NCI-H446 (cell line): ENCODE measurements at regions not wholly inside any gene's neighbourhood (a gene's known extent, or its start where the extent isn't known, plus 50 kb on each side); places are given as distances from the start of the nearest gene placed in this dataset.

ENCODE experiments used
- DNase-seq, 2 experiments: peaks; one replicate each; lab custom pipeline; 2025; lab: John Stamatoyannopoulos, UW

DNA sequence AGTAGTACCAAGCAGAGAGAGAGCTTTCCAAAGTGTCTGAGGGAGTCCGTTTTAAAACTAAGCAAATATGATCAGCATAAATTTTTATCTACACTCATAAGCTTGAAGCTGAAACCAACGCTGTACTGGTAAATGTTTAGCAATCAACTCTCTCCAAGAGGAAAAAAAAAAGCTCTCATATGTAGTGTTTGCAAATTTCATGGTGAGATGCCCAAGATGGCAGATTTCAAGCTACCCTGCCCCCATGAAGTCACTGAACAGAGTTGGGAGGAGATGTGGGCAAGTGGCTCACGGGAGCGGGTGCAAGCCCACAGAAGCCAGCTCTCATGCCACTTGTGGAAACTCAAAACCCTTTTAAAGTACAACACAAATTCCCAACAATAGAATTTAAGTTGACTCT is 475.8 kb downstream of the BCAT1 start:
- no peak for DNase-seq

DNA sequence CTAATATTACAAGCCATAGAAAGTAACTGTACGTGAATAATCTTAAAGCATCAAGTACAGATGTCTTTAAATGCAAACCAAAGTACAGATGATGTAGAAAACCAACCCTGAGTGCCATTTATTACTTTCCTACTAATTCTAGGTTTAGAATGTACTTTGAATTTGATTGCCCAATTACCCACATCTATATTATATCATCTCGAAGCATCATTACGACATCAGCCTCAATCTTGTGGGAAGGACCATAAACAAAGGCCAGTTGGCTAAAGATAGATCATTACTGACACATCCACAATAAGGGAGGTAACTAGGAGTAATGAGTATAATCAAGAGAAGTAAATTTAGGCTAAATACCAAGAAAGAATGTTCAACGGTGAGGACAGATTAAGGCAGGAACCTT is 478.9 kb downstream of the BCAT1 start:
- DNase-seq: no peak

DNA sequence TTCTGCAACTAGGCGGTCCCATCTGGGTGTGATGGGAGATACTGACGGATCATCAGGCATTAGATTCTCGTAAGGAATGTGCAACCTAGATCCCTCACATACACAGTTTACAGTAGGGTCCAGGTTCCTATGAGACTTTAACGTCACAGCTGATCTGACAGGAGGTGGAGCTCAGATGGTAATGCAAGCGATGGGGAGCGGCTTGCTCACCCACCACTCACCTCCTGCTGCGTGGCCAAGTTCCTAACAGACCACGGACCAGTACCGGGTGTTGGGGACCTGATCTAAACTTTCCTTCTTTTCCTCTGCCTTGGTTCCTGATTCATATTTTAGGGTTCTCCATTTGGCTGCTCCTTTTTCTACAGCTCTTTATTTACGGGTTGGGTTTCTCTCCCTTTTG is 479.8 kb downstream of the BCAT1 start:
- DNase-seq: no peak

DNA sequence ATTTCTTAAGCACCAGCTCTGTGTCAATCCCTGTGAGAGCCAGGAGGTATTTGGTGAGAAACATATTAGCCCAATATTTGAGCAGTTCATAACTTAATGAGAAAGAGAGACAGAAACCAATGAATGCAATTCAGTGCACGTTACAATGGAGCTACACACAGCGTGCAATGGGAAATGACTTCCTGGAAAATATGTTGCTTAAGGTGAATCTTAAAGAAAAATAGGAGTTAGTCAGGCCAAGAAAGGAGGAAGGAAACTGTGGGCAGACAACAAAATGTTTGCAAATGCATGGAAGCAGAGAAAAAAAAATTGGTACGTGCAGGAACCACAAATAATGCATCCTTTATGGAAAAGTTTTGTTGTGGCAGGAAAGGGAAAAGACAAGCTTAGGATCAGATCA is 481.7 kb downstream of the BCAT1 start:
- DNase-seq: no peak

DNA sequence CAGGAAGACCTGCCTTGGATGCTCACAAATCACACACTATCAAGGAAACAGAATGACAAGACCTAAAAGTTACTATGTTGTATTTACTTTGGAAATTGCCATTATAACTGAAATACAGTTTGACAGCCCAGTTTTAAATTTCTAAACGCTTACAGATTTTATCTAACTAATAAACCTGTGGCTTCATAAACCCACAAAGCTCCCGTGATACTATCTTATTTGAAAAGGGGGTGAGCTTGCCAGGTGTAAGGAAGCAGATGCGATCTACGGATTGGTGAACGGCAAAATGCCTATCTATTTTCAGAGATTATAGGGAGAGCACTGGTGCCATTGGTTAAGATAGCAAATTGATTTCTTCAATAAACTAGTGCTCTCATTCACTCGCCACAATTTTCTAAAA is 485.5 kb downstream of the BCAT1 start:
- DNase-seq: no peak

DNA sequence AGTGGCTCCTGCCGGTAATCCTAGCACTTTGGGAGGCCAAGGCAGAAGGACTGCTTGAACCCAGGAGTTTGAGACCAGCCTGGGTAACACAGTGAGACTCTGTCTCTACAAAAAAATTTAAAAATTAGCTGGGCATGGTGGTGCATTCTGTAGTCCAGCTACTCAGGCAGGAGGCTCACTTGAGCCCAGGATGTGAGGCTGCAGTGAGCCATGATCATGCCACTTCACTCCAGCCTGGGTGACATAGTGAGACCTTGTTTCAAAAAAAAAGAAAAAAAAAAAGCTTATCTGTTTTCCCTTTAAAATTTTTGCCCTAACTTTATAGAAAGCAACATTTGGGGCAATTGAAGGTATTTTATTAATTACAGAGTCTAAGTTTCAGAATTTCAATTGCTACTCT is 486.0 kb downstream of the BCAT1 start:
- DNase-seq: no peak

DNA sequence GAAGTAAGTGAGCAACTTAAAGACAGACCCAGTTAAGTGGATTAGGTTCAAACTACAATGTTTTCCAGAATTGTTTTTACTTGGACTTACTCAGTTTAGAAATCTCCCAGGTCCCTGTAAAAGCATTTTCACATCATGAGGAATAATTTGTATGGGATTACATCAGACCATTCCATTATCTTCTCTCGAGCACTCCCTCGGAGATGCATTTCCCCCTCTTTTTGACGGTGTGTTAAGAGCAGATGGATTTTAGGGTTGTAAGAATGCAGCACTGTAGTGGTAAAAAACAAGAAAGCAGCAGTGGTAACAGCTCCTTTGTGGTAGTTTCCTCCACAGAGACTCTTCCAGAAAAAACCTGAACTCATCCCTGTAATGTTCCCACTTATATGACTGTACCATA is 488.4 kb downstream of the BCAT1 start:
- DNase-seq: no peak

DNA sequence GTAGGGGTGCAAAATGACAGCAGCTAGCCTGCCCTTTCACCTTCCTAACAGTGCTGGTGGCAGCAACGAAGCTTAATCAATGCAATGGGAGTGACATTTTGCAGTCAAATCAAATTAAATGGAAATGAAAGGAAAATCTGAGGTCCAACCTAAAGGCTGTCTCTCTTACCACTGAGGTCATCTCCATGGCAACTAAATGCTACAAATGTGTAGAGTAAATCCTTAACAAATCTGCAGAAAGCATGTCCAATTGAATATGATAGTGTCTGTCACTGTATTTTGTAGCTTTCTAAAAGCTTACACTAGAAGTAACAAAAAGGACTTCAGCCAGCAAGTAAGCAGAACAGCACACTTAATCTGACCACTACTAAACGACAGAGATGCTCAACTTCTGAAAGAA is 488.8 kb downstream of the BCAT1 start:
- no peak for DNase-seq

DNA sequence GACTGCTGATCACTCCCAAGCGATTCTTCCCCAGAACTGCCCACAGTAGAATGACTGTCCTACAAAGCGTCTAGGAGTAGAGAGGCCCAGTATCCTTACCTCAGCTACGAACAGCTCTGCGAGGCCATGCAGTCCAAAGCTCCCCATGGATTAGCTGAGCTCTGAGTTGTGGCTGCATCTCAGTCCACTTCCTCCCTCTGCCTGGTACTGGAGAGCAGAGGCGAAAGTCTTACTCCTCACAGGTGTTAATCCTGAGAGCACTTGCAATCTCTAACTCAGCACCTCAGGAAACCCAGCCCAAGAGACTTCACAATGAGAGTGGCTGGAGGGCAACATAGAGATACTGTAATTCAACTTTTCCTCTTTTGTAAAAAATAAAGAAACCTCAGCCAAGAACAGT is 493.1 kb downstream of the BCAT1 start:
- no peak for DNase-seq

DNA sequence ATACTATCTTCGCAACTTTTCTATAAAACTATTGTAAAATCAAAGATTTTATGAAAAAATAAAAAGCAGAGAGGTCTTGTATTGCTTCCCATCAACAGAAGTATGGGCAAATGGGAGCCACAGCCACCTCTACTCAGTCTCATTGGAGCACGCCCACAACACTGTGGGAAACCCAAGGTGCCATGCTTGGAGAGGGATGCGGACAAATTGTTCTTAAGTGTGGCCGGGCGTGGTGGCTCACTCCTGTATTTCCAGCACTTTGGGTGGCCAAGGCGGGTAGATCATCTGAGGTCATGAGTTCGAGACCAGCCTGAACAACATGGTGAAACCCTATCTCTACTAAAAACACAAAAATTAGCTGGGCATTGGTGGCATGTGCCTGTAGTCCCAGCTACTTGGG is 498.2 kb upstream of the SOX5 start:
- DNase-seq: no peak

DNA sequence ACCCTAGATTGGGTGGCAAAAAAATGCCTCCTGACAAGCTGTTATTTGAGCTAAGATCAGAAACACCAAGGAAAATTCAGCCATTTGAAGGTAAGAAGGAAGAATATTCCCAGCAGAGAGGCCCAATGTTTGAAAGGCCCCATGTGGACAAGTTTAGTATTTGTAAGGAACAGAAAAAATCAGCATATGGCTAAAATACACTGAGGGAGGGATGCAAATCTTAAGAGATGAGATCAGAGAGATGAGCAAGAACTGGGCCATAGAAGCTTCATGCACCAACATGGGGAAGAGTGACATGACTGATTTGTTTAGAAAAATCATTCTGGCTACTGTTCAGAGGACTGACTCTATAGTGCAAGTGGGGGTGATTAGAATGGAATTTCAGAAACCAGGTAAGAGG is 496.8 kb upstream of the SOX5 start:
- no peak for DNase-seq

DNA sequence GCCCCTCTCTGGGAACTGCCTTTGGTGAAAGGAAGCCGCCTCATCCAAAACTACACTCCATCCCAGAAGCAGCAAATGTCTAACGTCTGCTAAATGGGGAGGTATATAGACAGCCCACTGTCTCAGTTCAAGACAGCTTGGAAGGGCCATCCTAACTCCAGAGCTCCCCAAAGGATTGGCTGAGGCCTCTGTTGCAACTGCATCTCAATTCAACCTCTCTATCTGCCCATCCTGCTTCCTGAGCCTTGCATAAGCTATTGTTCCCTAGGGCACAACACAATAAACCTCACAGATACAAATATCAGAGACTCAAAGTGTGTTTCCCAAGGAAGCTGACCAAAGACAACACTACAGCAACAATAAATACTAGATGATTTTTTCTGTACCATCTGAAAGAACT is 495.2 kb upstream of the SOX5 start:
- no peak for DNase-seq

DNA sequence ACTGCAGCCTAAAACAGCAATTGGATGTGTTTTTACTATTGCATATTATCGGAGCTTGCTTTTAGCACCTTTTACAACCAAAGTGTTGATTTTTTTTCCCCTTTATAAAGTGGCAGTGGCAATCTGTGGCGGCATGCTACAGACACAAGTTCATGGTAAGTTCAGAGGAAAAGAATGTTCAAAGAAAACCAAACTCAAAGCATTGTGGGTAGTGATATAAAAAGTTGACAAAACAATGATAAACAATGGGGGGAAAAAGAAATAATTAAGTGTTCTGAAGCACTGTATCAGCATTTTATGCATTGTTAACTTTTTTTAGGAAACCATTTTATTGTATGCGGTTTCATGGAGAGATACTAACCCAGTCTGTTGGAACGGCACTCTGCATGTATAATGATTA is 492.0 kb upstream of the SOX5 start:
- DNase-seq: no peak

DNA sequence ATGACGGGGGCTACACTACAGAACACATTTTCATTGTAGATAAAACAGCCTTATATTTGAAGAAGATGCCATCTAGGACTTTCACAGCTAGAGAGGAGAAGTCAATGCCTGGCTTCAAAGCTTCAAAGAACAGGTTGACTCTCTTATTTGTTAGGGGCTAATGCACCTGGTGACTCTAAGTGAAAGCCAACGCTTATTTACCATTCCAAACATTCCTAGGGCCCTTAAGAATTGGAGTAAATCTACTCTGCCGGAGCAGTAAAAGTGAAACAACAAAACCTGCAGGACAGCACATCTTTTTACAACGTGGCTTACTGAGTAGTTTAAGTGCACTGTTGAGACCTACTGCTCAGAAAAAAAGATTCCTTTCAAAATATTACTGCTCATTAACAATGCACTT is 487.2 kb upstream of the SOX5 start:
- DNase-seq: no peak

DNA sequence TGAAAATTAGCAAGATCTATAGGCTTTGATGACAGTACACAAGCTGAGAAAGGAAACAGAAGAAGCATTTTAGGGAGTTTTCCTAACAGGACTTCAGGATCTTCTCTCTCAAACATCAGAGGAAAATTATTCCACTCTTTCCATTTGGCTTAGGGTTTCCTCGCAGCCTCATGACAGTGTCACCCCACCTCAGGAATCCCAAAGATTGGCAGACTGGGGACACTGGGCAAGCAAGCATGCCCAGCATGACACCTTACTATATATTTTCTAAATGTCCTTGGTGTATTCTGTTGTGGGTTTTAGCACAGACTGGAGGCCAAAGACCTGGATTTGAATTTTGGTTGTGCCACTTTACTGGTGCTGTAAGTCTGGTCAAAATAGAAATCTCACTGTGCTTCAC is 482.4 kb upstream of the SOX5 start:
- DNase-seq: no peak

DNA sequence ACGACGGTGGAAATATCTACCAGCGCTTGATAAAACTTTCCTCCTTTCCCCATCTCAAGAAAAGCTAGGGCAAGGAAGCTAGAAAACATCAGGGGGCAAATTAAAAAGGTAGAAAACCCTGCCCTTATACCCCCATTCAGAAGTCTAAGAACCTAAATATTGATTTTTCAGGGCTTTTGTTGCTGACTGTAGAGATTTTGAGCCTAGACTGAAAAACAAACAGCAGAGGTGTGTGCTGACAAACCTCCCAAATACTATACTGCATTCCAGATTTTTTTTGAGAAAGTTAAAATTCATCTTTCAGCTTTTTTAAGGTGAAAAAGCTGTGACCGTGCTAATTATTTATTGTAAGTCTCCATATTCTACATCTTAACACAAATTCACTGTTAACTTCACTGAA is 478.3 kb upstream of the SOX5 start:
- no peak for DNase-seq

DNA sequence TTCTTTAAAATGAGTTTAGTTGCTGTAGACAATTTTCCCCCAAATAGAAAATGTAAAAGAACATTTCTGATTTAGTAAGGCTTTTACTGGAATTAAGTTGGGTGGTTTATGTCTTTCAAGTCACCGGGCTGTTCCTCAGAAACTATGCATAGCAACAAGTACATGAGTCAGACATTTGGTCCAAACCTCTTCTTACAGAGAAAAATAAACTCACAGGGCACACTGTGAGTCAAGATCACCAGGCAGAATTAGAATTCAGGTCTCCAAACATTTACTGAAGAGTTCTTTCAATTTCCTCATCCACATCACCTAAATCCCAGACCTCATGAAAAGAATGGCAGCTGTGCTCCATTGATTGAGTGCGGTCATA is 476.1 kb upstream of the SOX5 start:
- DNase-seq: no peak

DNA sequence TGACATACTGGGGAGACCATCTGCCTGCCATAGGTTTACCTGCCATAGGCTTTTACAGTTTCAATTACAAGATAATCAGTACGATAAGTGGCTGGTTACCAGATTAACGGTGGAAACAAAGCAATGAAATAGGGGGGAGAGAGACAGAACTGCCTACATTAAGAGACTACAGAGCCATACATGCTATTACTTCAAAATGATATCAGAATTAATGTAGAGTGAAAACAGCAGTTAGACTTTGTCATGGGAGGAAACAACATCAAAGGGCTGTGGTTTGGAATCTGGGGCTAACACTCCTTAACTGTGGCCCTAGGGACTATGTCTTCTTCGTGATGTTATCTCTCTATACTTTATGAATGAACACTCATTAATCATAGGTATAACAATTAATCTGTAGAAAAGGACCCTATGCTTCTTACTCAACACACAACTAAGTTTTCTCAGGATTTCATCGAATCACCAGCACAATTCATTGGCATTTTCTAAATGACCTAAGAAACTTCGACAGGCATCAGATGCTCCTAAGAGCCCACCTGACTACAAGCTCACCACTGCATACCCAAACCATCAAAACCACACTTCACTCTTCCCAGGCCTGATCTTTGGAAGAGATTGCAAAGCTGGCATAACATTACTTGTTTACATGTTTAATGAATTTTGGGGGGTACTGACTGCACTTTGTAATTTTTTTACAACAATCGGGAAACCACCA is 475.6 kb upstream of the SOX5 start:
- DNase-seq: no peak

DNA sequence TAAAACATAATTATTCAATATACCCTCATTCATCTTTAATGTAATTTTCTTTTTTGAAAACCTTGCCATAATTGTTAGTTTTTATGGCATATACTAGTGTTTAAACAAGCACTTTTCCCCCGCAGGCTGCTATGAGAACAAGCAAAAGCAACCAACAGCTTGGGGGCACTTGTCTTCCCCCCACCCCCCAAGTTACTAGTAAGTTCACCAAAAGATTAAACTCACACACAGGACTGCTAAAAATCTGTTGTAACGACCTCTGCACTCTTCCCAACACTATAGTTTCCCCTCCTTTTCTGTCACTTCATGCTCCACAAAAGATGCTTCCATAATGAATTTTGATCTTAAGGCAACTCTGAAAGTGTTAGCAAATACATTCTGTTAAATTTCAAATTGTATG is 474.9 kb upstream of the SOX5 start:
- DNase-seq: no peak

DNA sequence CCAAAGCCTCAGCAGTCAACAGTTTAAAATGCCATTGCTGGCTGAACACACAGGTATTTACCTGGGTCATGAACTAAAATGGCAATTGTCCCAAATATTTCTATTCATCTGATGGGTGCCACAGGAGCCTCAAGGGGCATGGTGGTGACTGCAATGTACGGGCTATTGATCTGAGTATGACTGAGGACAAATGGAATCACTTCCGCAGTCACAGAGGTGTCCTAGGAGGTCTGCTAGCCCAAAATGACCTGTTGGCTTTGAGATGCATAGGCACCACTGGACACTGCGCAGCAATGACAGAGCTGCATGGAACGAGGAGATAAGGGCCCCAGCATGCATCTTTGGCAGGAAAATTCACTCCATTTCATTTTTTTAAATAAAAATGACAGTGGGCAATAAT is 474.1 kb upstream of the SOX5 start:
- no peak for DNase-seq

DNA sequence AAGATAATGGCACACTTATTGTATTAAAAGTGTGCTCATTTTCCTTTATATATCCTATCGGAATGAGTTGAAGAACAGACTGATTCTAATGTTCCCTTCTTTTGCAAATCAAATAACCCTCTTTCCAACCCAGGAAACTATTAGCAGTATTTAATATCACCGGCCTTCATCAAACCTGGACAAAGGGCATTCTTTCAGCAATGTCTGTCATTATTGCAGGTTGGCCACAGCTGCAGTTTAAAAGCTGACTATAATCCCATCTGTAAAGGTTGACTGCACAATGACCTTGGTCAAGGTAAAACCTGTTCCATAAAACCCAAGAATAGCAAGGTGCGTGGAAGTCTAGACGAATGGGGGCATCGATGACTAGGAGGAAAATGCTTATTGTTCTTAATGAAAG is 472.3 kb upstream of the SOX5 start:
- DNase-seq: no peak

DNA sequence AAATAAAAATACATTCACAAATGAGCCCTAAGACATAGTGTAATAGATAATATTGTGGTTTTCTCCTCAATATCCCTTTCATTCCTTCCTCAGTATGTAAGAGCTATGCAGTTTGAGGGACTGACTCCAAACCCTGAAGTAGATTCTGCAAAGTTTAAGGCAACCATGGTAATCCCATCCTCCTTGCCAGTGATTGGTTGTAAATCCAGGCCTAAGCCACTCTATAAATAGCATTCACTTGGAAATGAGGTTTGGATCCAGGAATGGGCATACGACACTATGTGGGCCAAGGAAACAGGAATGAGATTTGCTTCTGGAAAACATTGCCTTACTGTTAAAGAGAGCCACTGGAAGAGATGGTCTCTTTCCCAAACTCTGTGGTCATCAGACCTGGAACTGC is 468.7 kb upstream of the SOX5 start:
- no peak for DNase-seq

DNA sequence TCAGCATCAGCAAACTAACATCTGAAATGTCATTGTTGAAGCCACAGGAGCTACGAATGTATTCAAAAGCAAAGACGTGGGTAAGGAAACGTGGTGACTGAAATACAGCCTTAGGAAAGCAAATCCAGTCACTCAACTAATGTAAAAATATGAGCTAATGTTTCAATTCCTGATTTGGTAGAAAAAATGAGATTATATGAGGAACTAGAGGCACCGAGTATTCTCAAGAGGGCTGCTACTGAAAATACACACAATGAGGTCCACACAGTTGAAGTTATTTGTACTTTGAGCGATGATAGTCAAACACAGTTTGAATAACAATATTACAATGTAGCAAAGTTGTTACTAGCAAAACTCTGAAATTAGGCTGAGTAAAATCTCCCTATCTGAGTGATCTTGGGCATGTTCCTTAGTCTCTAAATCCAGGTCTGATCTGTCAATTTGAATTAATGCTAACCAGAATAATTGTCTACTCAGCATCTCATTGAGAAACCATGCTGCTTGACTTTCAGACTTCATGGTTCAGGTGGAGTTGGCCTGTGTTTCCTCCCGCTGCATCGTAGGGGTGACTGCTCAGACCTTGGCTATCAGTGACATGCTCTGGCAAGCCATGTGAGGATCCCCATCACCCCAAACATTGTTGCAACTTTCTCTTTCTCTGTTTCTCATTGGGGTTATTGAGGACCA is 467.1 kb upstream of the SOX5 start:
- no peak for DNase-seq

DNA sequence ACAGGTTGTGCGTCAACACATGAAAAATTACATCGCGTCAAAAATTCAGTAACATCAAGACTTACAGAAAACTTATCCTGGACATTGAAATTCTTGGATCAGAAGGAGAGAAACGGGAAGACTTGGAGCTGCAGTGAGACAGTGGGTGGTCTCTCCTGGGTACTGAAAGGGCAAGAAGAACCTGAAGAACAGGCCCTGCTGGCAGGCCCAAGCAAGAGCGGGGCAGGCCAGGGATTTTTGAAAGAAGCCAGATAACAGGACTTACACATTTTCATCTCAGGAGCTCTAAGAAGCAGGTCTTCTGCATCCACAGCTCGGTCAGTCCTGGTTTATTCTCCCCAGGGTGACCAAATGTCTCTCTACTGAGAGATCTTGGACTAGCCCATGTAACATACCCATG is 466.5 kb upstream of the SOX5 start:
- DNase-seq: no peak
